ENCODE measurements at regions not wholly inside any gene's neighbourhood (a gene's known extent, or its start where the extent isn't known, plus 50 kb on each side); places are given as distances from the start of the nearest gene placed in this dataset.

DNA sequence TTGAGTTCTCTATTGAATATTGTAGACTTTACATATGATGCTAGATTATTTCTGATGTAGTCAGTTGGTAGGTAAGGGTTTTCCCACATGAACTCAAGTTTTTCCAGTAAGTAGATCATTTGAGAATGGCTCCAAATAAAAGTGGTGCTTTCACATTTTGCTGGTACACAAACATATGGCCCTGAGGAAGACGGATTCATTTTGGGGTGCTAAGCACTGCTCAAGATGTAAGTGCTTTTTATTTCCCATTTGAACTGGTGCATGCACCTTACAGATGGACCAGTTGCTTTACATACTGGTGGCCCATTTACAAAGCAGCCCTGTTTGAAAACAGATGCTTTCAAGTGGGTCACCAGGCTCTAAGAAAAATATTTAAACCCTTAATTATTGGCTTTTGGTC lies 266.7 kb downstream of the MEIS1 start:
- no peaks in the 10 kb centered on the region for H3K27me3 ChIP-seq (replicated peaks; ENCODE audit: insufficient read depth, low read length)
- TF ChIP-seq, protein P1, sequence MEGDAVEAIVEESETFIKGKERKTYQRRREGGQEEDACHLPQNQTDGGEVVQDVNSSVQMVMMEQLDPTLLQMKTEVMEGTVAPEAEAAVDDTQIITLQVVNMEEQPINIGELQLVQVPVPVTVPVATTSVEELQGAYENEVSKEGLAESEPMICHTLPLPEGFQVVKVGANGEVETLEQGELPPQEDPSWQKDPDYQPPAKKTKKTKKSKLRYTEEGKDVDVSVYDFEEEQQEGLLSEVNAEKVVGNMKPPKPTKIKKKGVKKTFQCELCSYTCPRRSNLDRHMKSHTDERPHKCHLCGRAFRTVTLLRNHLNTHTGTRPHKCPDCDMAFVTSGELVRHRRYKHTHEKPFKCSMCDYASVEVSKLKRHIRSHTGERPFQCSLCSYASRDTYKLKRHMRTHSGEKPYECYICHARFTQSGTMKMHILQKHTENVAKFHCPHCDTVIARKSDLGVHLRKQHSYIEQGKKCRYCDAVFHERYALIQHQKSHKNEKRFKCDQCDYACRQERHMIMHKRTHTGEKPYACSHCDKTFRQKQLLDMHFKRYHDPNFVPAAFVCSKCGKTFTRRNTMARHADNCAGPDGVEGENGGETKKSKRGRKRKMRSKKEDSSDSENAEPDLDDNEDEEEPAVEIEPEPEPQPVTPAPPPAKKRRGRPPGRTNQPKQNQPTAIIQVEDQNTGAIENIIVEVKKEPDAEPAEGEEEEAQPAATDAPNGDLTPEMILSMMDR (IDR thresholded peaks at IDR 0.05; ENCODE audit: low read length): no peak
- TF ChIP-seq EZH2phosphoT487 (IDR thresholded peaks at IDR 0.05; ENCODE audit: low read length) (no peak), EZH2 (optimal IDR thresholded peaks at IDR 0.05; ENCODE audit: low read depth, low read length) (no peak)
- H3K9me2 ChIP-seq (replicated peaks; ENCODE audit: insufficient read depth, low read length): no peaks in the 10 kb centered on the region
- no peak overlapping the region for H2AFZ ChIP-seq (ENCODE audit: low read length)
- H3K4me1 ChIP-seq (ENCODE audit: low read length): no peaks in the 10 kb centered on the region
- no peaks in the 10 kb centered on the region for H3F3A ChIP-seq (ENCODE audit: insufficient read depth, low read length)
- DNase-seq: no peak
- H3K9ac ChIP-seq (ENCODE audit: low read length): no peak overlapping the region
- no peaks in the 10 kb centered on the region for H4K20me1 ChIP-seq (ENCODE audit: insufficient read depth, low read length)
- H3K9me3 ChIP-seq (replicated peaks; ENCODE audit: insufficient read depth, low read length): no peaks in the 10 kb centered on the region
- no peaks in the 10 kb centered on the region for H3K36me3 ChIP-seq (replicated peaks; ENCODE audit: insufficient read depth, low read length)
- no peaks in the 10 kb centered on the region for H3K79me2 ChIP-seq (ENCODE audit: low read length)
- H3K4me3 ChIP-seq (ENCODE audit: low read length): no peak overlapping the region
- H3K4me2 ChIP-seq (ENCODE audit: low read depth, low read length): no peak overlapping the region
- no peak overlapping the region for H3K27ac ChIP-seq (ENCODE audit: low read length)

- no peaks in the 10 kb centered on the region for H3F3A ChIP-seq (ENCODE audit: insufficient read depth, low read length)
- no peaks in the 10 kb centered on the region for H3K9me3 ChIP-seq (replicated peaks; ENCODE audit: insufficient read depth, low read length)
- H3K4me1 ChIP-seq (ENCODE audit: low read length): no peaks in the 10 kb centered on the region
- no peak for DNase-seq
- no peaks in the 10 kb centered on the region for H4K20me1 ChIP-seq (ENCODE audit: insufficient read depth, low read length)
- no peak overlapping the region for H3K9ac ChIP-seq (ENCODE audit: low read length)
- no peaks in the 10 kb centered on the region for H3K79me2 ChIP-seq (ENCODE audit: low read length)
- H3K4me2 ChIP-seq (ENCODE audit: low read depth, low read length): no peak overlapping the region
- H3K27ac ChIP-seq (ENCODE audit: low read length): no peak overlapping the region
- TF ChIP-seq EZH2 (optimal IDR thresholded peaks at IDR 0.05; ENCODE audit: low read depth, low read length): no peak
- TF ChIP-seq, protein P1 (IDR thresholded peaks at IDR 0.05; ENCODE audit: low read length): no peak
- no peaks in the 10 kb centered on the region for H3K27me3 ChIP-seq (replicated peaks; ENCODE audit: insufficient read depth, low read length)
- H3K36me3 ChIP-seq (replicated peaks; ENCODE audit: insufficient read depth, low read length): no peaks in the 10 kb centered on the region
- H3K9me2 ChIP-seq (replicated peaks; ENCODE audit: insufficient read depth, low read length): no peaks in the 10 kb centered on the region
- no peak overlapping the region for H2AFZ ChIP-seq (ENCODE audit: low read length)
- no peak overlapping the region for H3K4me3 ChIP-seq (ENCODE audit: low read length)
These were observed 267.4 kb downstream of the MEIS1 start for GRCh38 chr2:66702301-66702700.

DNA sequence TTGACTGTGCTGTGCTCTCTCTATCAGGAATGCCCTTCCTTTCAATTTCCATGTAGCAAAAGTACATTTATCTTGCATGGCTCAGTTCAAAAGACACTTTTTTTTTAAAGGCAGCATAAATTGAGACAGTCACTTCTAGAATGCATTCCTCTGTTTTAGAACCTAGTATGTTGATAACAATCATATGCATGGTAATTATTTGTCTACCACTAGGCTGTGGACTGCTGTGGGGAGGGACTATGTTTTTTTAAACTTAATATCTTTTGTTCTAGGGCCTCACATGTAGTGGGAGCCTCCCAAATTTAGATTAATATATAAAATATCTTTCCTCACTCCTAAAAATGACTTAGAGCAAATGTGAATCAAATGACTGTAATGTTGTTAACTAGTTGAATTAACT lies 269.9 kb downstream of the MEIS1 start:
- Histone ChIP-seq H3K79me2 (ENCODE audit: low read length) (no peaks in the 10 kb centered on the region), H3K4me2 (ENCODE audit: low read depth, low read length) (no peak overlapping the region), H3K9ac (ENCODE audit: low read length) (no peak overlapping the region), H3K27me3 (replicated peaks; ENCODE audit: insufficient read depth, low read length) (no peaks in the 10 kb centered on the region), H3K36me3 (replicated peaks; ENCODE audit: insufficient read depth, low read length) (no peaks in the 10 kb centered on the region), H2AFZ (ENCODE audit: low read length) (no peak overlapping the region), H3F3A (ENCODE audit: insufficient read depth, low read length) (no peaks in the 10 kb centered on the region), H3K9me3 (replicated peaks; ENCODE audit: insufficient read depth, low read length) (no peaks in the 10 kb centered on the region), H4K20me1 (ENCODE audit: insufficient read depth, low read length) (no peaks in the 10 kb centered on the region), H3K4me3 (ENCODE audit: low read length) (no peak overlapping the region), H3K9me2 (replicated peaks; ENCODE audit: insufficient read depth, low read length) (no peaks in the 10 kb centered on the region), H3K4me1 (ENCODE audit: low read length) (no peaks in the 10 kb centered on the region), H3K27ac (ENCODE audit: low read length) (no peak overlapping the region)
- TF ChIP-seq EZH2 (optimal IDR thresholded peaks at IDR 0.05; ENCODE audit: low read depth, low read length) (no peak), EZH2phosphoT487 (IDR thresholded peaks at IDR 0.05; ENCODE audit: low read length) (no peak)
- TF ChIP-seq, protein P1 (IDR thresholded peaks at IDR 0.05; ENCODE audit: low read length): no peak
- DNase-seq: no peak

Data from MM.1S (cell line).